HCT116 (cell line): ENCODE measurements at regions not wholly inside any gene's neighbourhood (a gene's known extent, or its start where the extent isn't known, plus 50 kb on each side); places are given as distances from the start of the nearest gene placed in this dataset.

Experiments used
- CTCF ChIP-seq, 3 experiments: fragments of 200-600 bp in 1 of 3; sonication (generic) in 1 of 3; IDR thresholded peaks in 2 of 3; conservative IDR thresholded peaks in 1 of 3; 2 replicates each; pipeline ENCODE4 v1.5.1; 2012 to 2017; ENCODE audit warnings: low read depth in 2 of 3, low read length in 2 of 3, antibody characterized with exemption in 1 of 3, borderline replicate concordance in 1 of 3, control low read depth in 1 of 3, mild to moderate bottlenecking in 1 of 3, mixed read lengths in 1 of 3, mixed run types in 1 of 3, moderate library complexity in 1 of 3; ENCODE audit not compliant: insufficient read depth in 1 of 3
- FOSL1 ChIP-seq: IDR thresholded peaks from 2 replicates; pipeline ENCODE4 v1.6.1; 2012; ENCODE audit warnings: low read depth
- POLR2A ChIP-seq: IDR thresholded peaks from 2 replicates; pipeline ENCODE4 v1.7.0; 2011; ENCODE audit warnings: borderline replicate concordance; ENCODE audit not compliant: insufficient read depth, insufficient read length; ENCODE audit errors: extremely low read depth

- TF ChIP-seq FOSL1 (no peak), CTCF (IDR thresholded peaks at IDR 0.05 in 2 of 3, conservative IDR thresholded peaks at IDR 0.05 in 1 of 3; ENCODE audit: borderline replicate concordance in 1 of 3, insufficient read depth in 1 of 3, low read depth in 2 of 3, low read length in 2 of 3) (no peak), POLR2A (no peak)
Measured at GRCh38 chr13:76004416-76004815, 368.3 kb downstream of the LMO7 start.
